Panc1 (cell line): ENCODE measurements at regions not wholly inside any gene's neighbourhood (a gene's known extent, or its start where the extent isn't known, plus 50 kb on each side); places are given as distances from the start of the nearest gene placed in this dataset.

Source experiments
- ATAC-seq: fragments of 200-7000 bp; cut with Tn5 transposase; 2 replicates; pipeline ENCODE4 v1.9.1; 2020; ENCODE audit warnings: mild to moderate bottlenecking, moderate library complexity
- BruUV-seq: library from RNA; stranded (reverse); fragments of 400-500 nt; replicated peaks from 2 replicates; lab custom pipeline; 2021; lab: Mats Ljungman, UMichigan
- CTCF ChIA-PET: fragments of 300-600 bp; sonication (Branson Sonifier 250); formaldehyde crosslinking; loops from one replicate; lab custom pipeline; 2022; ENCODE audit warnings: antibody characterized with exemption; lab: Charles Lee
- POLR2A ChIA-PET: fragments of 300-600 bp; sonication (Branson Sonifier 250); formaldehyde crosslinking; loops from one replicate; lab custom pipeline; 2022; ENCODE audit warnings: antibody characterized with exemption; lab: Charles Lee
- DNase-seq: peaks from one replicate; pipeline ENCODE4 v3.0.0-alpha.2; 2010; ENCODE audit warnings: low read depth, low spot score
- H3K27ac ChIP-seq: 2 replicates; pipeline ENCODE4 v1.5.1; 2011; ENCODE audit warnings: mild to moderate bottlenecking, low read length, inconsistent platforms
- H3K27me3 ChIP-seq: fragments of 200-500 bp; sonication (Bioruptor generic); 2 replicates; pipeline ENCODE4 v1.6.0; 2014; ENCODE audit warnings: low read length, inconsistent platforms; ENCODE audit not compliant: control insufficient read depth, insufficient read depth
- H3K36me3 ChIP-seq: fragments of 200-500 bp; sonication (Bioruptor generic); 2 replicates; pipeline ENCODE4 v1.5.1; 2014; ENCODE audit warnings: inconsistent platforms, mild to moderate bottlenecking, low read length, moderate library complexity; ENCODE audit not compliant: control insufficient read depth, insufficient read depth
- H3K4me1 ChIP-seq: 2 replicates; pipeline ENCODE4 v1.5.1; 2011; ENCODE audit warnings: inconsistent platforms, mild to moderate bottlenecking, low read length, moderate library complexity; ENCODE audit not compliant: control insufficient read depth, insufficient read depth
- H3K4me3 ChIP-seq, 2 experiments: 2 replicates each; pipeline ENCODE4 v1.5.1; 2011 to 2012; ENCODE audit warnings: low read depth in 2 of 2, low read length in 2 of 2, mild to moderate bottlenecking in 2 of 2, inconsistent platforms in 1 of 2, moderate library complexity in 1 of 2
- H3K9me3 ChIP-seq: fragments of 200-500 bp; sonication (Bioruptor generic); 2 replicates; pipeline ENCODE4 v1.5.1; 2014; ENCODE audit warnings: low read depth, mild to moderate bottlenecking, inconsistent platforms, low read length, moderate library complexity; ENCODE audit not compliant: control insufficient read depth, insufficient read depth
- POLR2AphosphoS5 ChIP-seq: IDR thresholded peaks from 2 replicates; pipeline ENCODE4 v1.6.1; 2012; ENCODE audit warnings: mild to moderate bottlenecking, low read depth, low read length, moderate library complexity
- SIN3A ChIP-seq: IDR thresholded peaks from 2 replicates; pipeline ENCODE4 v1.6.1; 2012; ENCODE audit warnings: low read depth, mild to moderate bottlenecking, low read length, moderate library complexity, borderline replicate concordance; ENCODE audit not compliant: insufficient read depth
- TCF7L2 ChIP-seq: IDR thresholded peaks from 2 replicates; pipeline ENCODE4 v1.6.1; 2011; ENCODE audit warnings: mild to moderate bottlenecking, low read depth, low read length, inconsistent platforms
- in situ Hi-C: cut with HindIII; loops from 2 replicates; pipeline ENCODE4 v1.10.0; 2016; ENCODE audit warnings: low sequenced_read_pairs, low pct_unique_long_range_greater_than_20kb
- intact Hi-C: fragments of 100-400 bp; cut with micrococcal nuclease; formaldehyde crosslinking; loops from one replicate; pipeline ENCODE4 v1.10.0; 2022; ENCODE audit not compliant: unreplicated experiment
- TF ChIP-seq, protein P1 (sequence below), 2 experiments: IDR thresholded peaks; 2 replicates each; pipeline ENCODE4 v1.6.1; 2011 to 2012; ENCODE audit warnings: low read depth in 2 of 2, control low read depth in 1 of 2, low read length in 1 of 2, mild to moderate bottlenecking in 1 of 2, moderate library complexity in 1 of 2; ENCODE audit not compliant: insufficient read depth in 1 of 2
- TF ChIP-seq, protein P2 (sequence below): fragments of 450-650 bp; IDR thresholded peaks from 2 replicates; pipeline ENCODE4 v1.5.1; 2017; ENCODE audit warnings: mild to moderate bottlenecking

DNA sequence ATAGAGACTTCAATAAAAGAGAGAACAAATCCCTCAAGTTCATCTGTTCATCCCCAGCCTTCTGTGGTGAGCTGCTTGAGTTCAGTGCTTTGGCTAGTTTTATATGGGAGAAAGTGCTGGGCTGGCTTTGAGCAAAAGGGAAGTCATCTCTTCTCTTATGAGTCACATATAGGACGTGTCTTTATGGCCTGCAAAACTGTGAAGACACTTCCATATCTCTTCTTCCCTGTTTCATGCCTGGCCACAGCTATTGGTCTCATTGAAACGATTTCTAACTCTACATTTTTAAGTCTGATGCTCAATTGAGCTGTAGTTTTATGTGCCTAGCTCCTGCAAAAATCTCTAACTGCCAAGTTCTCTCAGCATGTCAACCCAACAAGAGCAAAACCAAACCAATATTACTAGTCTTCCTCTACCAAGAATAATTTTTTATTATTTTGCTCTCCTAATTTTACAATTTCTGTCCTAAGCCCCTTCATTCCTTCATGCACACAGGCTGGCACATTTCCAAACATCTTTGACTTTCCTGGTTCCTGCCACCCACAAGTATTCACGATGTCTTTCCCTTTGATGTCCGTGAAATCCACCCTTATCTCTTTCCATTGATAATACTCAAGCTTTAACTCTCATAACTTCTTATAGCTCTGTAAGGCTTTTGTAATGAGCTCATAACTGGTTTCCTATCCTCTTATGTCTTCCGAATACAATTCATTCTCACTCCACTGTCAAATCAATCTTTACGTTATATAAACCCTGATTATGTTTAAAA, 165.3 kb downstream of the BTC start:
- CTCF ChIA-PET: no interaction called here
- Histone ChIP-seq H3K4me1 (no peaks in the 10 kb centered on the region), H3K27me3 (no peaks in the 10 kb centered on the region), H3K27ac (no peak overlapping the region), H3K36me3 (no peaks in the 10 kb centered on the region), H3K4me3 (no peak overlapping the region), H3K9me3 (no peaks in the 10 kb centered on the region)
- TF ChIP-seq, protein P1, sequence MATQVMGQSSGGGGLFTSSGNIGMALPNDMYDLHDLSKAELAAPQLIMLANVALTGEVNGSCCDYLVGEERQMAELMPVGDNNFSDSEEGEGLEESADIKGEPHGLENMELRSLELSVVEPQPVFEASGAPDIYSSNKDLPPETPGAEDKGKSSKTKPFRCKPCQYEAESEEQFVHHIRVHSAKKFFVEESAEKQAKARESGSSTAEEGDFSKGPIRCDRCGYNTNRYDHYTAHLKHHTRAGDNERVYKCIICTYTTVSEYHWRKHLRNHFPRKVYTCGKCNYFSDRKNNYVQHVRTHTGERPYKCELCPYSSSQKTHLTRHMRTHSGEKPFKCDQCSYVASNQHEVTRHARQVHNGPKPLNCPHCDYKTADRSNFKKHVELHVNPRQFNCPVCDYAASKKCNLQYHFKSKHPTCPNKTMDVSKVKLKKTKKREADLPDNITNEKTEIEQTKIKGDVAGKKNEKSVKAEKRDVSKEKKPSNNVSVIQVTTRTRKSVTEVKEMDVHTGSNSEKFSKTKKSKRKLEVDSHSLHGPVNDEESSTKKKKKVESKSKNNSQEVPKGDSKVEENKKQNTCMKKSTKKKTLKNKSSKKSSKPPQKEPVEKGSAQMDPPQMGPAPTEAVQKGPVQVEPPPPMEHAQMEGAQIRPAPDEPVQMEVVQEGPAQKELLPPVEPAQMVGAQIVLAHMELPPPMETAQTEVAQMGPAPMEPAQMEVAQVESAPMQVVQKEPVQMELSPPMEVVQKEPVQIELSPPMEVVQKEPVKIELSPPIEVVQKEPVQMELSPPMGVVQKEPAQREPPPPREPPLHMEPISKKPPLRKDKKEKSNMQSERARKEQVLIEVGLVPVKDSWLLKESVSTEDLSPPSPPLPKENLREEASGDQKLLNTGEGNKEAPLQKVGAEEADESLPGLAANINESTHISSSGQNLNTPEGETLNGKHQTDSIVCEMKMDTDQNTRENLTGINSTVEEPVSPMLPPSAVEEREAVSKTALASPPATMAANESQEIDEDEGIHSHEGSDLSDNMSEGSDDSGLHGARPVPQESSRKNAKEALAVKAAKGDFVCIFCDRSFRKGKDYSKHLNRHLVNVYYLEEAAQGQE (IDR thresholded peaks at IDR 0.05; ENCODE audit: insufficient read depth in 1 of 2, low read depth in 2 of 2, low read length in 1 of 2): no peak
- no peak for TF ChIP-seq POLR2AphosphoS5
- TF ChIP-seq SIN3A: no peak
- TF ChIP-seq TCF7L2: no peak
- TF ChIP-seq, protein P2, sequence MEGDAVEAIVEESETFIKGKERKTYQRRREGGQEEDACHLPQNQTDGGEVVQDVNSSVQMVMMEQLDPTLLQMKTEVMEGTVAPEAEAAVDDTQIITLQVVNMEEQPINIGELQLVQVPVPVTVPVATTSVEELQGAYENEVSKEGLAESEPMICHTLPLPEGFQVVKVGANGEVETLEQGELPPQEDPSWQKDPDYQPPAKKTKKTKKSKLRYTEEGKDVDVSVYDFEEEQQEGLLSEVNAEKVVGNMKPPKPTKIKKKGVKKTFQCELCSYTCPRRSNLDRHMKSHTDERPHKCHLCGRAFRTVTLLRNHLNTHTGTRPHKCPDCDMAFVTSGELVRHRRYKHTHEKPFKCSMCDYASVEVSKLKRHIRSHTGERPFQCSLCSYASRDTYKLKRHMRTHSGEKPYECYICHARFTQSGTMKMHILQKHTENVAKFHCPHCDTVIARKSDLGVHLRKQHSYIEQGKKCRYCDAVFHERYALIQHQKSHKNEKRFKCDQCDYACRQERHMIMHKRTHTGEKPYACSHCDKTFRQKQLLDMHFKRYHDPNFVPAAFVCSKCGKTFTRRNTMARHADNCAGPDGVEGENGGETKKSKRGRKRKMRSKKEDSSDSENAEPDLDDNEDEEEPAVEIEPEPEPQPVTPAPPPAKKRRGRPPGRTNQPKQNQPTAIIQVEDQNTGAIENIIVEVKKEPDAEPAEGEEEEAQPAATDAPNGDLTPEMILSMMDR: no peak
- no TSS peak for BruUV-seq
- in situ Hi-C loops: no loop called here
- intact Hi-C loops: no loop called here
- ATAC-seq (no peak), DNase-seq (no peak)
- POLR2A ChIA-PET: no interaction called here

DNA sequence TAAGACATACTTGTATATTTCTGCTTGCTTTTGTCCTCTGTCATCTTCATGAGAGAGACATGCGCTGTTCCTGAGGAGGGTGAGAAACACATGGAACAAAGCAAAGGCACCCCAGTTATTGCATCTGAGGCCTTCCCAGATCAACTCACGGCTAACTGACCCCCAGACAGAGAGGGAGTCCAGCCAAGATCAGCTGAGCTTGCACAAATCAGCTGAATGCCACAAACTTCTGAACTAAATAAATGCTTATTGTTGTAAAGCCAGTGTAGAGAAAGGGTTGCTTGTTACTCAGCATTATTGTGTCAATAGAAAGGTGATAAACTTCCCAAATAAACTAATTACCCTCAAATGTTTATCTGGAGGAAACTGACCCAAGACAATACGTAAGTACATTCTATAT, 163.8 kb downstream of the BTC start:
- H3K36me3 ChIP-seq: no peaks in the 10 kb centered on the region
- H3K27ac ChIP-seq: no peak overlapping the region
- TF ChIP-seq, protein P2: no peak
- TF ChIP-seq SIN3A (no peak), TCF7L2 (no peak), POLR2AphosphoS5 (no peak)
- TF ChIP-seq, protein P1 (IDR thresholded peaks at IDR 0.05; ENCODE audit: insufficient read depth in 1 of 2, low read depth in 2 of 2, low read length in 1 of 2): no peak
- intact Hi-C loops: no loop called here
- in situ Hi-C loops: no loop called here
- no peak overlapping the region for H3K4me3 ChIP-seq
- ChIA-PET CTCF (no interaction called here), POLR2A (no interaction called here)
- no peak for ATAC-seq
- no peaks in the 10 kb centered on the region for H3K4me1 ChIP-seq
- no peaks in the 10 kb centered on the region for H3K27me3 ChIP-seq
- no peaks in the 10 kb centered on the region for H3K9me3 ChIP-seq
- BruUV-seq: no TSS peak
- DNase-seq: no peak
